ENCODE measurements at regions not wholly inside any gene's neighbourhood (a gene's known extent, or its start where the extent isn't known, plus 50 kb on each side); places are given as distances from the start of the nearest gene placed in this dataset.

GRCh38 chr4:181905708-181906107, 337.5 kb upstream of the TENM3 start:
- no peak for DNase-seq

GRCh38 chr4:181908168-181908567, 335.0 kb upstream of the TENM3 start:
- DNase-seq: no peak

GRCh38 chr4:181909368-181909767, 333.8 kb upstream of the TENM3 start:
- no peak for DNase-seq

- no peak for DNase-seq
Observed at GRCh38 chr4:181911420-181911819, 331.8 kb upstream of the TENM3 start.

- no peak for DNase-seq
Observed at GRCh38 chr4:181933471-181933870, 309.7 kb upstream of the TENM3 start.

DNA sequence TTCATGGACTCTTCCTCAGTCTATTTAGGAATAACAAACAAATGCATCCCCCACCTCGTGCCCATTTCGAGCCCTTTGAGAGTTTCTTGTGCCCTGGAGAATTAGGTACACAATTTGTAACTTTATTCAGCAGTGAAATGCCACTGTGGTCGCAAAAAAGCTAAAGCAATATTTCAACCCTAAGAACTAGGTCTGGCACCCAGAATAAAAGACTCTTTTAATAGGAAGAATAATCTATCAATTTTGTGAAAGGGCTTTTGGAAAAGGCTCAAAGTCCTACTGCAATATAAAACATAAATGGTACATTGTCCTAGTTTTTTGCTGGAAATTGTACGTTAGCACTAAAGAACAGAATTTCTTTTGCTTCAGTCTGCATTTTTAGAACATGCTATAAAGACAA, 304.6 kb upstream of the TENM3 start:
- DNase-seq: no peak

GRCh38 chr4:181939199-181939945, 303.8 kb upstream of the TENM3 start:
- DNase-seq: no peak

DNA sequence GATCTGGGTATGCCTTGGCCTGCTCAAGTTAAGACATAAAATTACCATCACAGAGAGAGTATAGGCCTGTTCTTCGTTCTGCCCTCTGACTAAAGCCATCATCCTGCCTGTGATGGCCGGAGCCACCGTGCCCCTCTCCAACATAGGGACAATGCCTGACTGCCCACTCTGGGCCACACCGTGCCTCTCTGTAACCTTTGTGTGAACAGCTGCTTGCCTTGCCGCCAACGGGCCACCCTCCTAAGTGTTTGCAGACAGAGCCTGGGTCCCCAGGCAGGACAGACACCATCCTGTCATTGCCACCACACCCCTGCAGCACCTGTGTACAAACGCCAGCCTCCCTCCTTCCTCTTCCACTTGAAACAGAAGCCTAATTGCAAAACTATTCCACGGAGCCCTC, 298.7 kb upstream of the TENM3 start:
- DNase-seq: no peak

- DNase-seq: no peak
Observed at GRCh38 chr4:181946902-181947301, 296.3 kb upstream of the TENM3 start.

DNA sequence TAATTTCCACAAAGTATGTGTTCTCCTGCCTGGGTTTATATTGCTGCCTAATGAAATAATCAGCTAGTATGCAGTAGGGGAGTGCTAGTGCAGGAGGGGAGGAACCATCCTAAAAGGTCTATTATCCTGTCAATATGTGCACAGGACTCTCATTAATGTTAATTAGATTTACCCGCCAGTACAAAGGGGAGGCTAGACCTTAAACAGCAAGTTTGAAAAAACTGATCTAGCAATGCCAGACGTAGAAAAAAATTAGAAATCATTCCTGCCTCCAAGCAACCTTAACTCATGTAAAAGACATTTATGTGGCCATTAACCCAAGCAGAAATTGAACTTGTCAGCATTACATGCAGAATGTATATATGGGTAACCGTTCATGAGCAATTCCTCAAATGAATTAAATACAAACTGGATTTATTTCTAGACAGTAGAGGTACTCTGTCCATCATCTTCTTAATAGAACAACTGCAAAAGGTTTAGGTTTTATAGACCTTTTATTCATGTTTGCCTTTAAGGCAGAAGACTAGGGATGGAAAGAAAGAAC, 294.3 kb upstream of the TENM3 start:
- no peak for DNase-seq

DNA sequence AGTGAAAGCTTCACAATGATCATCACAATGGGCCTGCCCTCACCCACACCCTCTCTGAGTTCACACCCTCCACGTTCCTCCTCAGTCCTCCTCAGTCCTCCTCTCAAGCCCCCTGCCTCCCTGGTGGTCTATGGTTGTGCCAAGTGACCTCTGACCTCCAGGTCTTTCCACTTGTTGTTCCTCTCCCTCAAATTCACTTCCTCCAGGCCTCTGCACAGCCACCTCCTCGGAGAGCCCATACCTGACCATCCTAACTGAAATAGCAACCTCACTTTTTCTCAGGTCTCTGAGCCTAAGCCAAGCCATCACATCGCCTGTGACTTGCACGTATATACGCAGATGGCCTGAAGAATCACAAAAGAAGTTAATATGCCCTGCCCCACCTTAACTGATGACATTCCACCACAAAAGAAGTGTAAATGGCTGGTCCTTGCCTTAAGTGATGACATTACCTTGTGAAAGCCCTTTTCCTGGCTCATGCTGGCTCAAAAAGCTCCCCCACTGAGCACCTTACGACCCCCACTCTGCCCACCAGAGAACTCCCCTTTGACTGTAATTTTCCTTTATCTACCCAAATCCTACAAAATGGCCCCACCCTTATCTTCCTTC, 293.4 kb upstream of the TENM3 start:
- no peak for DNase-seq

GRCh38 chr4:181950372-181951127, 292.7 kb upstream of the TENM3 start:
- DNase-seq: no peak

DNA sequence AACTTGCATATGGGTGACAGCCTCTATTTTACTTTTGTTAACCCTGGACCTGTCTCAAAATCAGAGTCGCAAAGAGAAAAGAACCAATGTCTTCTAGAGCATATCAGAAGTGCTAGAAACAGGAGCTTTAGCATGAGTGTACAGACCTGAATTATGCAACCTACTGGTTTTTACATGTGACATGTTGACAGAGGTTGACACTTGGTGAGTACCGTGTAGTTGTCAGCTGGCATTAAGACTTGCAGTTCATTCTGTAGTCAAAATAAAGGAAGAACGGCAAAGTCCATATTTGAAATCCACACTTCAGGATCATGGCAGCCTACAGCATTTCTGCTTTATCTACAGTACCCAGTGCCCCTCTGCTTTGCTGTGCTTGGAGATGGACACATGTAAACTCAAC, 291.9 kb upstream of the TENM3 start:
- no peak for DNase-seq

- no peak for DNase-seq
Observed at GRCh38 chr4:181952478-181952877, 290.7 kb upstream of the TENM3 start.

DNA sequence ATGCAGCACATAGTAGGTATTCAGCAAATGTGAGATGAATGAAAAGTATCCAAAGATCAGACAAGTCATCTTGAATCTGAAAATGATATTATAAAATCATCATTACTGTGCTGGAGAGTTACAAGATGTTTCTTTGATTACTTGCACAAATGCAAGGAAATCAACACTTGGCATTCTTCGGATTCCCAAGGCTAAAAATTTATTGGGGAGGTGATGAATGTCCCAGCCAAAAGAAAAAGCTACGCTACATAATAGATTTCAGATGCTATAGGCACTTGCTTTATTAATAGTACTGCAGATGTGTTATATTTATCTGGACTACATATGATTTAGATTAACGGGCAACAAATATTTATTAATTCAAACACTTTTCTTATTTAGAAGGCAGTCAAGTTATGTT, 286.7 kb upstream of the TENM3 start:
- DNase-seq: no peak

- no peak for DNase-seq
Observed at GRCh38 chr4:181957088-181957487, 286.1 kb upstream of the TENM3 start.

GRCh38 chr4:181958446-181958845, 284.8 kb upstream of the TENM3 start:
- no peak for DNase-seq

DNA sequence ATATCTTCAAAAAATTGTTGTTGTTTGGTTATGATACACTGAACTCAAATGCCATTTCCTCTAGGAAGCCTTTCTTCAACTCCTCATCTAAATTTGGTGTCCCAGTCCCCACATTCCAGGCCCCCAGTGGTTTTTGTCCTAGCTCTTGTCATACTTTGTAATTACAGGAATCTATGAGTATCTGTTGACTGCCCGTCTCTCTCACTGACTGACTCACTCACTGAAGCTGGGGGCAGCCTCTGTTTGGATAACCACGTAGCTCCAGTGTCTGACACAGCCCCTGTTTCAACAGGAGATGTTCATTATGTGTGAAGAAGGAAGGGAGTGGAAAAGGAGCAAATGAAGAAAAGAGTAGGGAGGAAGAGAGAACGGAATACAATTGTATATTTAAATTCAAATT, 284.1 kb upstream of the TENM3 start:
- DNase-seq: no peak

- no peak for DNase-seq
Observed at GRCh38 chr4:181960384-181960783, 282.8 kb upstream of the TENM3 start.

DNA sequence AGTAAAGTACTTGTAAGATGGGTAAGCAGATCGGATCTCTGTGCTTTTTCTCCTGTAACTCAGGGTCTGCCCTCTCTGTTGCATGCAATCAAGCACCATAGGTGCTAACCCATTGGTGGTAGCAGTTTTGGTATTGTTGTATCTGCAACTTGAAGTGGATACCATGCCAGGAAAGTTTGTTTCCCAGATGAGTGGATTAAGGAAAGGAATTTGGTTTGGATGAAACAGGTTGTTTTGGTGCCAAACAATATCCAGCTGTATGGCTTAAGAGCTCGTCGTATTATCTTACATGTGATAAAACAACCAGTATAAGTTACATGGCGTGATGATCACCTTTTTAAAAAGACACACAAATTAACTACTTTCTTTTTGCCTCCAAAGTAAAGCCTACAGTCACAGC, 280.9 kb upstream of the TENM3 start:
- no peak for DNase-seq

GRCh38 chr4:181964731-181965130, 278.5 kb upstream of the TENM3 start:
- no peak for DNase-seq

GRCh38 chr4:181966104-181966551, 277.1 kb upstream of the TENM3 start:
- no peak for DNase-seq

DNA sequence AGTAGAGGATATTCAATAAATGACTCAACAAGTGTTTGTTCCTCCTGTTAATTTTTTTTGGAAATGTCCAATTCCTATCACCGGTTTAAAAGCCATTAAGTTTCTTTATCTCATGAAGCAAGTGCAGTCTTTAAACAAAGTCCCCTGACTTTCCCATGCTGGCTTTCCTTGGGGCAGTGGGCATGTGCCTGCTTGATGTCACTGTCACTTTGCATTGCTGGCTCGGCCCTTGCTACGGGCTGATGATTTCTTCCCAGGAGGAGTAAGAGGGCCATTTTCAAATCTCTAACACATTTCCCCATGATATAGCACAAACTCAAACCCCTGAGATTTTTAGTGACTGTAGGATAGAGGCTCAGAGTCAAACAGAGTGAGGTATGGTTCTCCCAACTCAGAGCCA, 275.8 kb upstream of the TENM3 start:
- no peak for DNase-seq

DNA sequence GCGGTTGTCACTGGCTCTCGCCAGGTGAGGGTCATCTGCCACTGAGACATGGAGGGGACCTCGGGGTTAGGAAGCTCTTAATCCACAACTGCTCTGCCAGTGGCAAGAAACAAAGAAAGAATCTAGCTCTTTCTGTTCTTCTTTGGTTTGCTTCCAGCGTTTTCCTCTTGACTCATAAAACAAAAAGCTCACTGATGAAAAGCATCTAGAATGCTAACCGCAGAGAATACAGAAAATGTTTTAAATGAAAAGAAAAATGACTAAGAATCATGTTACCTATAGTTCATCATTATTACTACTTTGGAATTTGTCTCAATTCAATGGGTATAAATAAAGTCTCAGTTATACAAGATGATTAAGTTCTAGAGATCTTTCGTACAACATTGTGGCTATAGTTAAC, 274.8 kb upstream of the TENM3 start:
- DNase-seq: no peak

All from stimulated activated CD4-positive, alpha-beta T cell treated with anti-CD3 and anti-CD28 coated beads, Interleukin-12 subunit alpha, Interleukin-12 subunit beta, amount 100 ng/mL, for 4 hours (primary cell).